Liver (tissue), 8 donors: ENCODE measurements at regions not wholly inside any gene's neighbourhood (a gene's known extent, or its start where the extent isn't known, plus 50 kb on each side); places are given as distances from the start of the nearest gene placed in this dataset.

Experiments
- DNase-seq: peaks from one replicate; pipeline ENCODE4 v3.0.0-alpha.2; 2017; ENCODE audit warnings: low spot score
- H3K27ac ChIP-seq, 2 donors: one replicate each; pipeline ENCODE4 v1.7.0; 2013; ENCODE audit warnings: inconsistent platforms in 2 of 2, low read length in 2 of 2, control low read depth in 1 of 2, low read depth in 1 of 2, mild to moderate bottlenecking in 1 of 2
- H3K27me3 ChIP-seq, 4 donors: one replicate each; pipeline versions ENCODE4 v1.6.1 to v1.7.0; 2013; ENCODE audit warnings: low read length in 3 of 4, inconsistent platforms in 1 of 4, mild to moderate bottlenecking in 1 of 4, moderate library complexity in 1 of 4; ENCODE audit not compliant: control insufficient read depth in 4 of 4, insufficient read depth in 4 of 4
- H3K36me3 ChIP-seq, 4 donors: one replicate each; pipeline versions ENCODE4 v1.6.1 to v1.7.0; 2013; ENCODE audit warnings: low read length in 3 of 4, mild to moderate bottlenecking in 3 of 4, low read depth in 1 of 4, moderate library complexity in 1 of 4; ENCODE audit not compliant: control insufficient read depth in 4 of 4, insufficient read depth in 3 of 4
- H3K4me1 ChIP-seq, 4 donors: one replicate each; pipeline versions ENCODE4 v1.6.1 to v1.7.0; 2013; ENCODE audit warnings: low read length in 3 of 4, mild to moderate bottlenecking in 3 of 4, moderate library complexity in 1 of 4; ENCODE audit not compliant: control insufficient read depth in 4 of 4, insufficient read depth in 4 of 4
- H3K4me3 ChIP-seq, 3 donors: one replicate each; pipeline versions ENCODE4 v1.6.1 to v1.7.0; 2013; ENCODE audit warnings: low read length in 3 of 3, control low read depth in 1 of 3, low read depth in 1 of 3, mild to moderate bottlenecking in 1 of 3
- H3K9ac ChIP-seq, 2 donors: one replicate each; pipeline ENCODE4 v1.7.0; 2013; ENCODE audit warnings: low read length in 2 of 2, mild to moderate bottlenecking in 2 of 2, moderate library complexity in 2 of 2, control low read depth in 1 of 2, low read depth in 1 of 2
- H3K9me3 ChIP-seq, 4 donors: one replicate each; pipeline versions ENCODE4 v1.6.1 to v1.7.0; 2013; ENCODE audit warnings: low read length in 3 of 4; ENCODE audit not compliant: control insufficient read depth in 4 of 4
- ATF3 ChIP-seq: IDR thresholded peaks from 2 replicates; pipeline ENCODE4 v1.6.1; 2016; ENCODE audit warnings: antibody characterized with exemption
- CTCF ChIP-seq: fragments of 150-350 bp; IDR thresholded peaks from 2 replicates; pipeline ENCODE4 v1.5.1; 2017; ENCODE audit warnings: improper control_type of control experiment, low read depth, low read length; ENCODE audit not compliant: missing input control
- EGR1 ChIP-seq, 2 donors: IDR thresholded peaks; 2 replicates each; pipeline ENCODE4 v1.6.1; 2016 to 2018; ENCODE audit warnings: antibody characterized with exemption in 2 of 2, low read depth in 2 of 2
- FOXA1 ChIP-seq: IDR thresholded peaks from 2 replicates; pipeline ENCODE4 v1.6.1; 2016; ENCODE audit warnings: antibody characterized with exemption
- FOXA2 ChIP-seq: IDR thresholded peaks from 2 replicates; pipeline ENCODE4 v1.6.1; 2016; ENCODE audit warnings: antibody characterized with exemption
- GABPA ChIP-seq, 2 donors: IDR thresholded peaks in 1 of 2; conservative IDR thresholded peaks in 1 of 2; 2 replicates each; pipeline ENCODE4 v1.6.1; 2016; ENCODE audit warnings: antibody characterized with exemption in 2 of 2, mild to moderate bottlenecking in 1 of 2, moderate library complexity in 1 of 2
- HNF4A ChIP-seq, 2 donors: conservative IDR thresholded peaks; 2 replicates each; pipeline ENCODE4 v1.6.1; 2016; ENCODE audit warnings: antibody characterized with exemption in 2 of 2, mild to moderate bottlenecking in 2 of 2
- JUND ChIP-seq, 2 donors: IDR thresholded peaks; 2 replicates each; pipeline ENCODE4 v1.6.1; 2016; ENCODE audit warnings: antibody characterized with exemption in 2 of 2
- NR2F2 ChIP-seq: IDR thresholded peaks from 2 replicates; pipeline ENCODE4 v1.6.1; 2016; ENCODE audit warnings: antibody characterized with exemption
- RAD21 ChIP-seq, 2 donors: IDR thresholded peaks; 2 replicates each; pipeline ENCODE4 v1.6.1; 2016; ENCODE audit warnings: antibody characterized with exemption in 2 of 2, mild to moderate bottlenecking in 2 of 2
- RXRA ChIP-seq, 2 donors: IDR thresholded peaks; 2 replicates each; pipeline ENCODE4 v1.6.1; 2017 to 2018; ENCODE audit warnings: antibody characterized with exemption in 2 of 2, mild to moderate bottlenecking in 1 of 2
- SP1 ChIP-seq: IDR thresholded peaks from 2 replicates; pipeline ENCODE4 v1.6.1; 2018; ENCODE audit warnings: antibody characterized with exemption, mild to moderate bottlenecking
- TAF1 ChIP-seq: conservative IDR thresholded peaks from 2 replicates; pipeline ENCODE4 v1.6.1; 2016; ENCODE audit warnings: antibody characterized with exemption, mild to moderate bottlenecking
- YY1 ChIP-seq: IDR thresholded peaks from 2 replicates; pipeline ENCODE4 v1.6.1; 2016; ENCODE audit warnings: antibody characterized with exemption, mild to moderate bottlenecking
- ZBTB33 ChIP-seq: IDR thresholded peaks from 2 replicates; pipeline ENCODE4 v1.6.1; 2016; ENCODE audit warnings: antibody characterized with exemption
- WGBS: extraction: QIAGEN DNeasy Blood & Tissue Kit; methylation state at CpG from one replicate; pipeline ENCODE4 v1.1.7; 2013; 5-methylcytosine and 5-hydroxymethylcytosine counted together
- TF ChIP-seq, protein P1 (sequence below): IDR thresholded peaks from 2 replicates; pipeline ENCODE4 v1.6.1; 2016; ENCODE audit warnings: antibody characterized with exemption
- TF ChIP-seq, protein P2 (sequence below): IDR thresholded peaks from 2 replicates; pipeline ENCODE4 v1.6.1; 2016; ENCODE audit warnings: antibody characterized with exemption, mild to moderate bottlenecking
- donor health status: healthy.
- donor health status: healthy.
- donor health status: healthy.
- donor health status: healthy.
- donor health status: healthy.

DNA sequence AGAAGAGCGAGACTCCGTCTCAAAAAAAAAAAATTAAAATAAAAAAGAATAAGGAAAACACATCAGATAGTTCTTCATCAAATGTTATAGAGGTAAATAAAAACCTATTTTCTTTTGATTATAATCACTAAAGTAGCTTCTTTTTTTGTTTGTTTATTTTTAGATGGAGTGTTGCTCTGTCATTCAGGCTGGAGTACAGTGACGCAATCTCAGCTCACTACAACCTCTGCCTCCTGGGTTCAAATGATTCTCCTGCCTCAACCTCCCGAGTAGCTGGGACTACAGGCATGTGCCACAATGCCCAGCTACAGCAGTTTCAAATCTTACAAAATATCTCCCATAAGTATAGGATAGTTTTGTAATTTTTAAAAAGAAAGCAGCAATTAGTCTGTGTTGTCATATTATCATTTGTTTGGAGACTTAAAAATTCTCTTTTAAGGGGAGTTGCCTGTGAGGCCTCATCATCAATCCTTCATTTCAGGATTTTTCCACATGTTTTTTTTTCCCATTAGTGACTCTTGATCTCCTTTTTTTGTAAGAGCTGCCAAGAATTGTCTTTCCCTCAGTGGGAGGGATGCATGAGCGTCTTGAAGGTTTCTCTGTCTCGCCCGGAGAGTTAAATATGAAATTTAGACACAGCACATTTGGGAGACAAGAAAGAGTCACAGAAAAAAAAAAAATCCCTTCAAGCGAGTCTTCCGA lies 275.9 kb downstream of the CDCA7 start:
- WGBS, result 87% methylated on average over 9 of the region's 9 CpGs
- Histone ChIP-seq H3K27ac (no peak overlapping the region), H3K36me3 (no peaks in the 10 kb centered on the region), H3K9ac (no peak overlapping the region), H3K27me3 (no peaks in the 10 kb centered on the region), H3K9me3 (no peaks in the 10 kb centered on the region), H3K4me3 (no peak overlapping the region), H3K4me1 (no peaks in the 10 kb centered on the region)
- no peak for DNase-seq
- TF ChIP-seq FOXA1 (no peak), RAD21 (IDR thresholded peaks at IDR 0.05) (no peak), FOXA2 (no peak), ZBTB33 (no peak), RXRA (IDR thresholded peaks at IDR 0.05) (no peak), EGR1 (IDR thresholded peaks at IDR 0.05; ENCODE audit: low read depth in 2 of 2) (no peak), NR2F2 (no peak), YY1 (no peak), TAF1 (no peak), GABPA (IDR thresholded peaks at IDR 0.05 in 1 of 2, conservative IDR thresholded peaks at IDR 0.05 in 1 of 2) (no peak), HNF4A (conservative IDR thresholded peaks at IDR 0.05) (no peak), SP1 (no peak), CTCF (no peak), ATF3 (no peak), JUND (IDR thresholded peaks at IDR 0.05) (no peak)
- TF ChIP-seq, protein P1, sequence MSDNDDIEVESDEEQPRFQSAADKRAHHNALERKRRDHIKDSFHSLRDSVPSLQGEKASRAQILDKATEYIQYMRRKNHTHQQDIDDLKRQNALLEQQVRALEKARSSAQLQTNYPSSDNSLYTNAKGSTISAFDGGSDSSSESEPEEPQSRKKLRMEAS, result no peak
- TF ChIP-seq, protein P2, sequence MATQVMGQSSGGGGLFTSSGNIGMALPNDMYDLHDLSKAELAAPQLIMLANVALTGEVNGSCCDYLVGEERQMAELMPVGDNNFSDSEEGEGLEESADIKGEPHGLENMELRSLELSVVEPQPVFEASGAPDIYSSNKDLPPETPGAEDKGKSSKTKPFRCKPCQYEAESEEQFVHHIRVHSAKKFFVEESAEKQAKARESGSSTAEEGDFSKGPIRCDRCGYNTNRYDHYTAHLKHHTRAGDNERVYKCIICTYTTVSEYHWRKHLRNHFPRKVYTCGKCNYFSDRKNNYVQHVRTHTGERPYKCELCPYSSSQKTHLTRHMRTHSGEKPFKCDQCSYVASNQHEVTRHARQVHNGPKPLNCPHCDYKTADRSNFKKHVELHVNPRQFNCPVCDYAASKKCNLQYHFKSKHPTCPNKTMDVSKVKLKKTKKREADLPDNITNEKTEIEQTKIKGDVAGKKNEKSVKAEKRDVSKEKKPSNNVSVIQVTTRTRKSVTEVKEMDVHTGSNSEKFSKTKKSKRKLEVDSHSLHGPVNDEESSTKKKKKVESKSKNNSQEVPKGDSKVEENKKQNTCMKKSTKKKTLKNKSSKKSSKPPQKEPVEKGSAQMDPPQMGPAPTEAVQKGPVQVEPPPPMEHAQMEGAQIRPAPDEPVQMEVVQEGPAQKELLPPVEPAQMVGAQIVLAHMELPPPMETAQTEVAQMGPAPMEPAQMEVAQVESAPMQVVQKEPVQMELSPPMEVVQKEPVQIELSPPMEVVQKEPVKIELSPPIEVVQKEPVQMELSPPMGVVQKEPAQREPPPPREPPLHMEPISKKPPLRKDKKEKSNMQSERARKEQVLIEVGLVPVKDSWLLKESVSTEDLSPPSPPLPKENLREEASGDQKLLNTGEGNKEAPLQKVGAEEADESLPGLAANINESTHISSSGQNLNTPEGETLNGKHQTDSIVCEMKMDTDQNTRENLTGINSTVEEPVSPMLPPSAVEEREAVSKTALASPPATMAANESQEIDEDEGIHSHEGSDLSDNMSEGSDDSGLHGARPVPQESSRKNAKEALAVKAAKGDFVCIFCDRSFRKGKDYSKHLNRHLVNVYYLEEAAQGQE, result no peak
